VCaP (cell line): ENCODE measurements at regions not wholly inside any gene's neighbourhood (a gene's known extent, or its start where the extent isn't known, plus 50 kb on each side); places are given as distances from the start of the nearest gene placed in this dataset.
"Not testable (repeated sequence)": the region's sequence is repeated elsewhere in the genome, so short reads cannot be mapped to it uniquely, and the experiment has no call there.

Experiments used
- H3K27ac ChIP-seq: fragments of 450-650 bp; 2 replicates; pipeline ENCODE4 v1.5.1; 2017
- TF ChIP-seq, protein P1 (sequence below): fragments of 450-650 bp; conservative IDR thresholded peaks from 2 replicates; pipeline ENCODE4 v1.5.1; 2017; ENCODE audit warnings: mild to moderate bottlenecking, moderate library complexity

DNA sequence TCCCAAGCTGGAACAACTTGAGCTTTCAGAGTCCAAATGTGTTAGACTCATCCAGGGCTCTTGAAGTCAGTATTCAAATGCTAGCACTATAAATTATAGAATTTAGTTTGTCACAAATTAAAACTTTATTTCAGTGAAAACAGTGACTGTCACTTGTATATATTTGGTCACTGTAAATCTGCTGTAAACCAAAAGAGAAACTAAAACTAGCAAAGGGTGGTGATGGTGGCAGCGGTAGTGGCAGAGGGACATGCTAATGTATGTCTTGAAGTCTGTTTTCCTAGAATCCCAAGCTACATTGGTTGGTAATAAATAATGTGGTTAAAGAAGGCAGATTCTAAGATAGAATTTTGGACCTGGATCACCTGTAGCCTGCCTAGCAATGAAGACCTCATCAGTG is 140.4 kb upstream of the CENPW start:
- no peak overlapping the region for H3K27ac ChIP-seq
- TF ChIP-seq, protein P1, sequence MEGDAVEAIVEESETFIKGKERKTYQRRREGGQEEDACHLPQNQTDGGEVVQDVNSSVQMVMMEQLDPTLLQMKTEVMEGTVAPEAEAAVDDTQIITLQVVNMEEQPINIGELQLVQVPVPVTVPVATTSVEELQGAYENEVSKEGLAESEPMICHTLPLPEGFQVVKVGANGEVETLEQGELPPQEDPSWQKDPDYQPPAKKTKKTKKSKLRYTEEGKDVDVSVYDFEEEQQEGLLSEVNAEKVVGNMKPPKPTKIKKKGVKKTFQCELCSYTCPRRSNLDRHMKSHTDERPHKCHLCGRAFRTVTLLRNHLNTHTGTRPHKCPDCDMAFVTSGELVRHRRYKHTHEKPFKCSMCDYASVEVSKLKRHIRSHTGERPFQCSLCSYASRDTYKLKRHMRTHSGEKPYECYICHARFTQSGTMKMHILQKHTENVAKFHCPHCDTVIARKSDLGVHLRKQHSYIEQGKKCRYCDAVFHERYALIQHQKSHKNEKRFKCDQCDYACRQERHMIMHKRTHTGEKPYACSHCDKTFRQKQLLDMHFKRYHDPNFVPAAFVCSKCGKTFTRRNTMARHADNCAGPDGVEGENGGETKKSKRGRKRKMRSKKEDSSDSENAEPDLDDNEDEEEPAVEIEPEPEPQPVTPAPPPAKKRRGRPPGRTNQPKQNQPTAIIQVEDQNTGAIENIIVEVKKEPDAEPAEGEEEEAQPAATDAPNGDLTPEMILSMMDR, result no peak

DNA sequence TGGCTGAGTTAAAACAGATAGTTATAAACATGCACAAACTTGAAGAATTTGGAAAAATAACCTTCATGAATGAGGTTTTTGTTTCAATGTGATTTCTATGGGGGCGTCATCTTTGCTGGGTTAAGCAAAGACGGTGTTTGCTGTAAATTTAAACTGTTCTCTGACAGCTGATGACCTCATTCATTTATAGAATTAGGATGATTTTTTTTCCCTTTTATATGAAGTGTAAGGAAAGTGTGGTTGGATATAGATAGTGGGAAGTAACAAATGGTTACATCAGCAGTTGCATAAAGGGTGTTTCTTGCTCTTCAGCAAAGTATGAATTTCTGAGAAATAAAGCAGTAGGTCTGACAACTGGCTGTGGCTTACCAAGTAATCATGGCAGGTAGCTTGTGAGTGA is 137.2 kb upstream of the CENPW start:
- H3K27ac ChIP-seq, result no peak overlapping the region
- TF ChIP-seq, protein P1, result no peak

DNA sequence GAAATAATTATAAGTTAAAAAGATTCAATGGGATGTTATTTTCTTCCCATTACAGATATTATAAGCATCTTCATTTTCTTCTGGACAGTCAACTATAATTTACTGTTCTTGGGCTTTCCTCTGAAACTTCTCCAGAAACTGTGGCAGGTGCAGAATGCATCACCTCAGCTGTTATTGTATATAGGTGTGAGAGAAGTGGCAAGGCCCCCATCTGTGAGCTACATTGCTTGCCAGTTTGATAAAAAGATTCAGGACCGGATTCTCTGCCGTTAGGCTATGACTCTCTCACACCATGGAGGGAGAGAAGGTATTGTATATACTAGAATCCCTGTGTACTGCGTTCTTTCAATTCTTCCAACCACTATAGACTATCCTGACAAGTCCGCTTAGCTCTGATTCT is 135.8 kb upstream of the CENPW start:
- TF ChIP-seq, protein P1, result no peak
- H3K27ac ChIP-seq, result no peak overlapping the region

DNA sequence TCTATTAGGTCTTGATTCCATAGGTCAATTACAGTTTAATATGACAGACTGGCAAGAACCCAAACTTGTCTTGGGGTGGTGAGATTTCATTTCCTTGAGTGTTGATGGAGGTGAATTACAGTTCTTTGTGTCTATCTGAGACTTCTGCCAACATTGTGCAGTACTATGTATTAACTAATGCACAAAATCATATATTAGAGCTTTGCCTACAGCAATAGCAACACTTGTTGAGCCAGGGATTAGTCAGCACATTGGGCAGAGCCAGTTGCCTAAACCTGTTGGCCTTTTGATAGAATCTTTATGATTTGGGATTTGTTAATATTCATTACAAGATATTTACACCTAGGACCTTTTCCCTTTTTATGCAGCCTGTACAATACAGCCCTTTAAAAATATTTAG is 135.3 kb upstream of the CENPW start:
- no peak overlapping the region for H3K27ac ChIP-seq
- TF ChIP-seq, protein P1, result no peak

DNA sequence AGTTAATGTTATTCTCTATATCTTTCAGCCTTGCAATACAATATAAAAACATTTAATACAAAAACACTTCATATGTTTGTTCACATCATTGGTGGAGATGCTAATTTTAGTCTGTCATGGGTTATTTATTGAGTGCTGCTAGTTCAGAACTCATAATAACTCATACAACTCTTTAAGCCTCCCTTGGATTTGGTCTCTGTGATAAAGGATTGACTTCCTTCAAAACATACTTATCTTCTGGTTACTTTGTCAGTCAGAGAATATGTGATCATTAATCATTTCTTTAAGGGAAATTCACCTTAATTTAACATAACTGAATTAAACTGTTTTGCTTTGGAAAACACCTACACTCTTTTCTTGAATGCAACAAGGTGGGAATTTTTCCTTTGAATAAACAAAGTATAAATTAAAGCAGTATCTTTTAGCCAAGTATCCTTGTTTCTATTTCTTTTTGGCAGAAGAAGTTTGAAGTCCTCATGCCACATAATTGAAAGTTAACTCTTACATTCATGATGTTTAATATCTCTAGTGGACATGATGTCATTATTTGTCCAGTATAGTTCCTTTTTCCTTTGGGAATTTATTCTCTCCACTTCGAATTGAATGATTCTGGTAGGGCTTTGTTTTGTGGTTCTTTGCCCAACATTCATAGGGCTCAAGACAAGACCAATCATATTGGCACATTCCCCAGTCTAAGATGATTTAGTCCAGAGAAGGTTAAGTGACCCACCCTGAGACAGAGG is 133.2 kb upstream of the CENPW start:
- H3K27ac ChIP-seq, result no peak overlapping the region
- TF ChIP-seq, protein P1, result no peak

DNA sequence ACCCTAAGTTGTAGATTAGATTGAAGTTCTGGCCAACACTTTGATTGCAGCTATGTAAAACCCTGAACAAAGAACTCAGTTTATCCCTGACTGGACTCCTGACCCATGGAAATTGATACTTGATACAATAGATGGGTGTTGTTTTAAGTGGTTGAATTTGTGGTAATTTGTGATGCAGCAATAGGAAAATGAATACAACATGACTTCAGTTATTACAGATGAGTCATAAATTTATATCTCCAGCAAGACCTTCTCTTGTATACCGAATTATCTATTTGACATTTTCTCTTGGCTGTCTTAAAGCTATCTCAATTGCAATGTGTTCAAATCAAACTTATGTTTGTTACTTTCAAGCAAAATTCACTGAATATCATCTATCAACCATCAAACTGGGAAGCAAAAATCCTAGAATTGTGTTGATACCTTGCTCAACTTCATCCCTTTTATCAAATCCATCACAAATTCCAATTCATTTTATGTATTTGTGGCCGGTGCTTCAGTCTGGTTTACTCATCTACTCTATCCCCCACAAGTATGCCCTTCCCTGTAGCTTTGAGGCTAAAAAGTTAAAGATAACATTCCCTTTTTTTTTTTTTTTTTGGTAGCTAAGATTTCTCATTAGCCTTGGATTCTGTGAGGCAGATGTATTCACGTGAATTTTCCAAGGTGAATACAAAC is 129.4 kb upstream of the CENPW start:
- H3K27ac ChIP-seq, result no peak overlapping the region
- TF ChIP-seq, protein P1, result no peak

DNA sequence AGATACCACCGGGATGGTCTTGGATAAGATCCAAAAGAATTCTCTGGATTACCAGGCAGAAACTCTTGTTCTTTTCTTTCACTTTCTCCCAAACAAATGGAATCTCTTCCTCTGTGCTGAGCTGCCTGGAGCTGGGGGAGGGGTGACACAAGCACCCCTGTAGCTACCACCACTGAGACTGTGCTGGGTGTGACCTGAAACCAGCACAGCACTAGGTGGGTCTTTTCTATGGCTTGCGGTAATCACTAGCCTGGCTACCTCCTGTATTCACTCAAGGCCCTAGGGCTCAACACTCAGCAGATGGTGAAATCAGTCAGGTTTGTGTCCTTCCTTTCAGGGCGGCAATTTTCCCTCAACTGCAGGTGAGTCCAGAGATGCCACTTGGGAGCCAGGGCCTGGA is 122.4 kb upstream of the CENPW start:
- no peak overlapping the region for H3K27ac ChIP-seq
- TF ChIP-seq, protein P1, result no peak

DNA sequence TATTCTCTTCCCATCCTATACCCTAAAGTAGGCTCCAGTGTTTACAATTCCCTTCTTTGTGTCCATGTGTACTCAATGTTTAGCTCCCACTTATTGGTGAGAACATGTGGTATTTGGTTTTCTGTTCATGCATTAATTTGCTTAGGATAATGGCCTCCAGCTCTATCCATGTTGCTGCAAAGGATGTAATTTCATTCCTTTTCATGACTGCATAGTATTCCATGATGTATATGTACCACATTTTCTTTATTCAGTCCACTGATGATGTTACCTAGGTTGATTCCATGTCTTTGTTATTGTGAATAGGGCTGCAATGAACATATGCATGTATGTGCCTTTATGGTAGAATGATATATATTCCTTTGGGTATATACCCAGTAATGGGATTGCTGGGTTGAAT is 119.0 kb upstream of the CENPW start:
- not testable (repeated sequence) for H3K27ac ChIP-seq
